Mesodermal cell (in vitro differentiated cells): ENCODE measurements at regions not wholly inside any gene's neighbourhood (a gene's known extent, or its start where the extent isn't known, plus 50 kb on each side); places are given as distances from the start of the nearest gene placed in this dataset.

Experiments used
- H3K27ac ChIP-seq: 2 replicates; pipeline ENCODE4 v1.7.0; 2013; ENCODE audit warnings: mild to moderate bottlenecking, low read depth, low read length, moderate library complexity; ENCODE audit not compliant: severe bottlenecking
- H3K36me3 ChIP-seq: 2 replicates; pipeline ENCODE4 v1.7.1; 2013; ENCODE audit warnings: mild to moderate bottlenecking, low read length, moderate library complexity; ENCODE audit not compliant: control insufficient read depth, insufficient read depth
- H3K4me1 ChIP-seq: one replicate; pipeline ENCODE4 v1.7.1; 2013; ENCODE audit warnings: mild to moderate bottlenecking, low read length; ENCODE audit not compliant: insufficient read depth, control insufficient read depth, poor library complexity, severe bottlenecking
- H3K4me3 ChIP-seq: 2 replicates; pipeline ENCODE4 v1.7.0; 2013; ENCODE audit warnings: low read length, control low read depth, mild to moderate bottlenecking; ENCODE audit not compliant: insufficient read depth, poor library complexity, severe bottlenecking; ENCODE audit errors: extremely low read depth
- H3K9me3 ChIP-seq: 2 replicates; pipeline ENCODE4 v1.7.1; 2013; ENCODE audit warnings: mild to moderate bottlenecking, low read length, moderate library complexity; ENCODE audit not compliant: control insufficient read depth
- WGBS, 2 experiments: methylation state at CpG; one replicate each; pipeline ENCODE4 v1.1.5; 2013; ENCODE audit warnings: missing lambda C conversion rate in 2 of 2; ENCODE audit not compliant: insufficient coverage in 2 of 2; 5-methylcytosine and 5-hydroxymethylcytosine counted together

DNA sequence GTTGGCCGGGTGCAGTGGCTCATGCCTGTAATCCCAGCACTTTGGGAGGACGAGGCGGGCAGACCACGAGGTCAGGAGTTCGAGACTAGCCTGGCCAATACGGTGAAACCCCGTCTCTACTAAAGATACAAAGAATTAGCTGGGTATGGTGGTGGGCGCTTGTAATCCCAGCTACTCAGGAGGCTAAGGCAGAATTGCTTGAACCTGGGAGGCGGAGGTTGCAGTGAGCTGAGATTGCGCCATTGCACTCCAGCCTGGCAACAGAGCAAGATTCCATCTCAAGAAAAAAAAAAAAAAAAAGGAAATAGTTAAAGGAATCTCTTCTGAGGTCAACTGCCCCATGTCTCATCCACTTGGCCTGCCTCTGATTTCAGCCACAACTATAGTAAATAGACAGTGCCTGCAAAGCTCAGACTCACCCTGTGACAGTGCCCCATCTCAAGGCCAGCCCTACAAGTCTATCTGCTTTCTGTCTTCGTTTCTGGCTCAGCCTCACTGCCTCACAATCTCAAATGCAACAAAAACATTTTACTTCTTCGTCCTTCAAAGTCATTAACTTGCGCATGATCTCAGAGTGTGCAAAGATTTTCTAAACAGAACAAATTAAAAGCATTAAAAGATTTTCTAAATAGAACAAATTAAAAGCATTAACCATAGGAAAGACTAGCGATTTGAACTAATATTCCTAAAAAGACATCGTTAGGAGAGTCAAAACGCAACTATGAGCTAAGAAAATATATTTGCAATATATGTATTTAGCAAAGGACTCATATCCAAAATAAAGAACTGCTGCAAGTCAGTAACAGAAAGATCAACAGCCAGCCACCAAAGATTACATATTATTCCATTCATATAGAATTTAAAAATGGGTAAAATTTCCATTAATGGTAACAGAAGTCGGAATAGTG lies 65.0 kb upstream of the PRDX6 start:
- 86 to 100% methylated on average over 3 to 6 of the region's 17 CpGs for WGBS, 2 experiments

DNA sequence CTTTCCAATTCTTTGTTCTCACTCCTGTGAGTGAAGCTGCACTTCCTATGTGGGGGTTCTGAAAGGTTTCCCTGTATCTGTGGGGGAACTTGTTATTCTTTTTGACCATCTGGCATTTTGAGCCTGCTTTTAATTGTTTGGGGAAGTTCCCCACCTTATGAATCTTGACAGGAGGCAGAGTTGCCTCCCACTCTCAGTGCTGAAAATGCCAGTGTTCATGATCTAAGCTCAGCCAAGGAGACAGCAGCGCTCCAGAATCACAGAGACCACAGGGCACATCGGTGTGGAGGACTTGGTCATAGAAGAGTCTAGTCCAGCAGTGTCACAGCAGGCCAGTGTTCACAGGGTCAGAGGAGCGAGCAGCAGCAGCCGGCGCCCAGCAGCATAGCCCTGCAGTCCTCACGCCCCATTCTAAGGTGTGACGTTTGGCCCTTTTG lies 63.8 kb upstream of the PRDX6 start:
- peaks cover 32% of the 10 kb centered on the region for H3K36me3 ChIP-seq
- no peak overlapping the region for H3K4me3 ChIP-seq
- 95 to 96% methylated on average over 3 to 7 of the region's 7 CpGs for WGBS, 2 experiments
- no peaks in the 10 kb centered on the region for H3K4me1 ChIP-seq
- no peak overlapping the region for H3K27ac ChIP-seq
- H3K9me3 ChIP-seq: no peaks in the 10 kb centered on the region

More for the DNA sequence above, 65.0 kb upstream of the PRDX6 start:
- Histone ChIP-seq H3K4me3 (no peak overlapping the region), H3K9me3 (no peaks in the 10 kb centered on the region), H3K27ac (no peak overlapping the region), H3K4me1 (no peaks in the 10 kb centered on the region), H3K36me3 (peaks cover 24% of the 10 kb centered on the region)

- H3K4me3 ChIP-seq: no peak overlapping the region
- peaks cover 37% of the 10 kb centered on the region for H3K36me3 ChIP-seq
- no peak overlapping the region for H3K27ac ChIP-seq
- 80 to 100% methylated on average over 1 of the region's 3 CpGs for WGBS, 2 experiments
- no peaks in the 10 kb centered on the region for H3K4me1 ChIP-seq
- H3K9me3 ChIP-seq: no peaks in the 10 kb centered on the region
Observed at GRCh38 chr1:173414136-173414535, 63.0 kb upstream of the PRDX6 start.

GRCh38 chr1:173414539-173415226 lies 62.5 kb upstream of the PRDX6 start:
- WGBS, 2 experiments: 87 to 90% methylated on average over 4 of the region's 5 CpGs
- no peak overlapping the region for H3K4me3 ChIP-seq

DNA sequence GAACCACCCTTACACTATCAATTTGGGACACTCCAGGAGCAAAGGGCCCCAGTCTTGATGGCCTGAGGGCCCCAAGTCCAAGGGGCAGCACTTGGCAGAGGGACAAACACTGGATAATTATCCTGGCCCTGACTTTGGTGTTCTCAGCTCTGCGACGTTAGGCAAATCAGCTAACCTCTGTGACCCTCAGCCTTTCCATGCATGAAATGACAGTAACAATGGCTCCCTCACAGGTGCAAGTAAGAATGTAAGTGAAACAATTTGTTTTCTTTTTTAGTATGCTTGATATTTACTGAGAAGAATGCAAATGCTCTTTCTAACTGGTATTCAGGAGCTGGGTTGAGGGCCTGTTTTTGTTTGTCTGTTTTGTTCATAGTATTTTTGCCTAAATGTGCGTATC lies 61.6 kb upstream of the PRDX6 start:
- Histone ChIP-seq H3K9me3 (no peaks in the 10 kb centered on the region), H3K27ac (no peak overlapping the region), H3K36me3 (peaks cover 32% of the 10 kb centered on the region), H3K4me3 (no peak overlapping the region), H3K4me1 (no peaks in the 10 kb centered on the region)
- WGBS, 2 experiments: 94 to 96% methylated on average over 3 of the region's 3 CpGs

More at GRCh38 chr1:173414539-173415226, 62.5 kb upstream of the PRDX6 start:
- Histone ChIP-seq H3K36me3 (peaks cover 35% of the 10 kb centered on the region), H3K9me3 (no peaks in the 10 kb centered on the region), H3K27ac (no peak overlapping the region), H3K4me1 (no peaks in the 10 kb centered on the region)

GRCh38 chr1:173415905-173416450 lies 61.2 kb upstream of the PRDX6 start:
- H3K4me1 ChIP-seq: no peaks in the 10 kb centered on the region
- WGBS, 2 experiments: 92 to 100% methylated on average over 3 to 4 of the region's 5 CpGs
- no peak overlapping the region for H3K27ac ChIP-seq
- H3K36me3 ChIP-seq: peaks cover 32% of the 10 kb centered on the region
- no peaks in the 10 kb centered on the region for H3K9me3 ChIP-seq
- no peak overlapping the region for H3K4me3 ChIP-seq

GRCh38 chr1:173417563-173417962 lies 59.6 kb upstream of the PRDX6 start:
- H3K4me3 ChIP-seq: no peak overlapping the region
- peaks cover 32% of the 10 kb centered on the region for H3K36me3 ChIP-seq
- H3K9me3 ChIP-seq: no peaks in the 10 kb centered on the region
- WGBS, 2 experiments: 82 to 100% methylated on average over 1 of the region's 1 CpG
- H3K27ac ChIP-seq: no peak overlapping the region
- H3K4me1 ChIP-seq: no peaks in the 10 kb centered on the region

DNA sequence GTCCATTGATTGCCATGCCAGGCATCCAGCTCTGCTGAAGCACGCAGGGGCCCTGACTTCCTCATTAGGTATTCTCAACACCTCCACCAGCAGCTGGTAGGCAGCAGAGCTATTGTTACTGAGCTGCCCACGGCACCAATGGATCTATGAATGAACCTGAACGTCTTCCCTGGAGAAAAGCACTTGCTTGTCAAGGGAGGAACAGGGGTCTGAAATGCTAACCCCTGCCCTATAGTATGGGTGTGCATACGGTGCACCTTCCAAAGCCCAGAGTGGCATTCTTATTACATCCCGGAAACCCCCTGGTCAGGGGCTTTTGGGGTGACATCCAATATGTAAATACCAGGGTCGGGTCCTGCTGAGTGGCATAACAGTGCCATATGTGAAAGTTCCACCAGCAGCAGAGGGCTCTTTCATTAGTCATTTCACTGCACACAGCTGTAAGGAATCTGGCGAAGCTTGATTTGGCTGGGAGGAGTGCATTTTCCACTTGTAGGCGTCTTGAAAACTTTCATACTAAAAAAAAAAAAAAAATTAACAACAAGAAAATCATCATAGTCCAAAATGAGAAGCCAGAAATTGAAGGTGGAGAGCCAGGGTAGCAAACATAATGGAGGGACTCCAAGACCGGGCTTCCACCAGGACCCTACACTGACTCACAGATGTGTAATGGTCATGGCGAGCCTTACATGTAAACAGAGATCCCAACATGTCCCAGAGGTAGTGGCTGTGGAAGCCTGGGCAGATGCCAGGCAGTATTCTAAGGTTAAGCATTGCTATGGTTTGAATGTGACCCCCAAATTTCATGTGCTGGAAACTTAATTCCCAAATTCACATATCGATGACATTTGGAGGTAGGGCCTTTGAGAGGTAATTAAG lies 58.8 kb upstream of the PRDX6 start:
- H3K27ac ChIP-seq: no peak overlapping the region
- WGBS, 2 experiments: 89 to 96% methylated on average over 7 of the region's 11 CpGs
- no peak overlapping the region for H3K4me3 ChIP-seq
- H3K36me3 ChIP-seq: peaks cover 25% of the 10 kb centered on the region
- no peaks in the 10 kb centered on the region for H3K4me1 ChIP-seq
- H3K9me3 ChIP-seq: no peaks in the 10 kb centered on the region

DNA sequence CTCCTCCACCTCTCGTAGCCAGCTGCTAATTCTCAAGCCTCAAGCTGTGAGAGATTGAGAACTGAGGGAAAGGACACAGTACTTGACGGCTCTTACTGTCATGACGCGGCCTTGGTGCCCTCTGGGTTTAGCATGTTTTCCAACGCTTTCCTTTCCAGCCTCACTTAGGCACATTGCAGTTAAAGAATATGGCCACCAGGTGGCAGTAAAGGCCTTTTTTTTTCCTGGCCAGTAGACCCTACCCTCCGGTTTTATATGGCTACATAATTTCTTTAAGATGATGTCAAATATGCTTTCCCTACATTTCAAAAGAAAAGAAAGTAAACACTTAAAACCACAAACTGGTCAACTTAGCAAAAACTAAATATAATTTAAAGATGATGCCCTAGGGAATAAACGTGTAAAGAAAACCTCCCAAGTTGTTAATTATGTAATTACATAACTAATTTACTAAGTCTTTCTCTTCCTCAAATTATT lies 56.8 kb upstream of the PRDX6 start:
- Histone ChIP-seq H3K4me3 (no peak overlapping the region), H3K36me3 (peaks cover 23% of the 10 kb centered on the region), H3K27ac (no peak overlapping the region), H3K4me1 (no peaks in the 10 kb centered on the region), H3K9me3 (no peaks in the 10 kb centered on the region)
- WGBS, 2 experiments: 4 to 16% methylated on average over 4 to 5 of the region's 7 CpGs

GRCh38 chr1:173421286-173421685 lies 55.8 kb upstream of the PRDX6 start:
- H3K9me3 ChIP-seq: no peaks in the 10 kb centered on the region

More at GRCh38 chr1:173421286-173421685, 55.8 kb upstream of the PRDX6 start:
- H3K27ac ChIP-seq: no peak overlapping the region
- WGBS, 2 experiments: 100% methylated on average over 2 to 4 of the region's 4 CpGs
- no peak overlapping the region for H3K4me3 ChIP-seq
- H3K36me3 ChIP-seq: peaks cover 17% of the 10 kb centered on the region
- peaks cover 5% of the 10 kb centered on the region for H3K4me1 ChIP-seq
